ENCODE measurements at regions not wholly inside any gene's neighbourhood (a gene's known extent, or its start where the extent isn't known, plus 50 kb on each side); places are given as distances from the start of the nearest gene placed in this dataset.

- H3K4me1 ChIP-seq: peaks cover 0 to 5% (median 2%) of the 10 kb centered on the region in 4 donors
- 92 to 94% methylated on average over 5 of the region's 5 CpGs for WGBS, 2 donors
- no peaks in the 10 kb centered on the region for H3K27me3 ChIP-seq
- DNase-seq (no peak), ATAC-seq (ENCODE audit: low FRiP score in 2 of 2) (no peak)
- TF ChIP-seq EP300 (IDR thresholded peaks at IDR 0.05) (no peak), CTCF (IDR thresholded peaks at IDR 0.05) (no peak), POLR2A (IDR thresholded peaks at IDR 0.05) (no peak), POLR2AphosphoS5 (IDR thresholded peaks at IDR 0.05) (no peak)
- no peaks in the 10 kb centered on the region for H3K9me3 ChIP-seq
- no peaks in the 10 kb centered on the region for H3K36me3 ChIP-seq
- H3K4me3 ChIP-seq: no peak overlapping the region
- no peak overlapping the region for H3K27ac ChIP-seq
Measured at GRCh38 chr9:85421641-85422040, 320.1 kb downstream of the AGTPBP1 start.

- 38 to 70% methylated on average over 4 of the region's 4 CpGs for WGBS, 2 donors
- H3K27me3 ChIP-seq: no peaks in the 10 kb centered on the region
- peaks cover 0 to 5% (median 2%) of the 10 kb centered on the region in 4 donors for H3K4me1 ChIP-seq
- no peaks in the 10 kb centered on the region for H3K9me3 ChIP-seq
- TF ChIP-seq POLR2A (IDR thresholded peaks at IDR 0.05) (no peak), POLR2AphosphoS5 (IDR thresholded peaks at IDR 0.05) (no peak), EP300 (IDR thresholded peaks at IDR 0.05) (no peak)
- ATAC-seq (ENCODE audit: low FRiP score in 2 of 2): no peak
- DNase-seq: no peak
- no peak overlapping the region for H3K4me3 ChIP-seq
- no peaks in the 10 kb centered on the region for H3K36me3 ChIP-seq
- no peak overlapping the region for H3K27ac ChIP-seq
Measured at GRCh38 chr9:85420750-85421149, 321.0 kb downstream of the AGTPBP1 start.

- 84 to 89% methylated on average over 3 of the region's 3 CpGs for WGBS, 2 donors
- Histone ChIP-seq H3K27me3 (no peaks in the 10 kb centered on the region), H3K4me3 (no peak overlapping the region), H3K36me3 (no peaks in the 10 kb centered on the region), H3K9me3 (no peaks in the 10 kb centered on the region), H3K27ac (no peak overlapping the region), H3K4me1 (no peaks in the 10 kb centered on the region)
- no peak for DNase-seq
- TF ChIP-seq POLR2A (IDR thresholded peaks at IDR 0.05) (no peak), POLR2AphosphoS5 (IDR thresholded peaks at IDR 0.05) (no peak), CTCF (IDR thresholded peaks at IDR 0.05) (no peak), EP300 (IDR thresholded peaks at IDR 0.05) (no peak)
- no peak for ATAC-seq (ENCODE audit: low FRiP score in 2 of 2)
Measured at GRCh38 chr9:85417674-85418073, 324.1 kb downstream of the AGTPBP1 start.

GRCh38 chr9:85416715-85417114, 325.0 kb downstream of the AGTPBP1 start:
- Histone ChIP-seq H3K27me3 (no peaks in the 10 kb centered on the region), H3K4me3 (no peak overlapping the region), H3K36me3 (no peaks in the 10 kb centered on the region), H3K27ac (no peak overlapping the region), H3K4me1 (no peaks in the 10 kb centered on the region), H3K9me3 (no peaks in the 10 kb centered on the region)
- TF ChIP-seq EP300 (IDR thresholded peaks at IDR 0.05): no peak
- no peak for TF ChIP-seq POLR2A (IDR thresholded peaks at IDR 0.05)
- TF ChIP-seq CTCF (IDR thresholded peaks at IDR 0.05): no peak
- TF ChIP-seq POLR2AphosphoS5 (IDR thresholded peaks at IDR 0.05): no peak
- 88 to 89% methylated on average over 1 of the region's 1 CpG for WGBS, 2 donors
- ATAC-seq (ENCODE audit: low FRiP score in 2 of 2) (no peak), DNase-seq (no peak)

- H3K27me3 ChIP-seq: no peaks in the 10 kb centered on the region
- H3K4me1 ChIP-seq: no peaks in the 10 kb centered on the region
- no peak for TF ChIP-seq EP300 (IDR thresholded peaks at IDR 0.05)
- TF ChIP-seq POLR2A (IDR thresholded peaks at IDR 0.05): no peak
- no peak for TF ChIP-seq CTCF (IDR thresholded peaks at IDR 0.05)
- no peak for TF ChIP-seq POLR2AphosphoS5 (IDR thresholded peaks at IDR 0.05)
- DNase-seq (no peak), ATAC-seq (ENCODE audit: low FRiP score in 2 of 2) (no peak)
- no peaks in the 10 kb centered on the region for H3K9me3 ChIP-seq
- WGBS, 2 donors: 63 to 72% methylated on average over 5 of the region's 5 CpGs
- no peak overlapping the region for H3K4me3 ChIP-seq
- H3K36me3 ChIP-seq: no peaks in the 10 kb centered on the region
- H3K27ac ChIP-seq: no peak overlapping the region
Measured at GRCh38 chr9:85414390-85414789, 327.4 kb downstream of the AGTPBP1 start.
